ENCODE measurements at regions not wholly inside any gene's neighbourhood (a gene's known extent, or its start where the extent isn't known, plus 50 kb on each side); places are given as distances from the start of the nearest gene placed in this dataset.
A peak's percentile ranks its signal among the peaks of the same experiment; 100 is the strongest.

DNA sequence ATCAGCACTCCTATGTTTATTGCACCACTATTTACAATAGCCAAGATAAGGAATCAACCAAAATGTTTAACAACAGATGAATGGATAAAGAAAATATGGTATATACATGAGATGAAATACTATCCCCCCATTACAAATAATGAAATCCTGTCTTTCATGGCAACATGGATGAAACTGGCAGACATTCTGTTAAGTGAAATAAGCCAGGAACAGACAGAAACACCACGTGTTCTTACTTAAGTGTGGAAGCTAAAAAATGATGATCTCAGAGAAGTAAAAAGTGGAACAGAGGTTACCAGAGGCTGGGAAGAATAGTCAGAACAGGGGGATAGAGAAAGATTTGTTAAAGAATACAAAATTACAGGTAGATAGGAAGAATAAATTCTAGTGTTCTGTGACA, 113.7 kb upstream of the MDM1 start:
- H3K4me3 ChIP-seq (ENCODE audit: low read length), result no peak overlapping the region
- DNase-seq (ENCODE audit: low read depth, low spot score), result no peak

DNA sequence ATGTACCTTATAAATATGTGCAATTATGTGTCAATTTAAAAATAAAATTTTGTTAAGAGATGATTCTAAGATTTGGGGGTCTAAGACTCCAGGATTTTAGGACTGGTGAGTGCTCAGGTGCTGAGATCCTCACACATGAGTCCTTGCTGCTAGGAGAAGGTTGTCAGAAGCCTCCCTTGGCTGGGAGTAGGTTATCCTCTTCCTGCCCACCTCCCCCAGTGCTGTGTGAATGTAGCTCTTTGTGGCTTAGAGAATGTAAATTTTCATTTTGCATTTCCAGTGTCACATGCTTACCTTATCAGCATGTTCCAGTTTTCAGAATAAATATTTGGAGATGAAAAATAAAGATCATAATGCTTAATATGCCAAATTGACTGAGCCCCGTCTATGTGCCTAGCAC, 114.2 kb upstream of the MDM1 start:
- H3K4me3 ChIP-seq (ENCODE audit: low read length), result no peak overlapping the region
- DNase-seq (ENCODE audit: low read depth, low spot score), result no peak

DNA sequence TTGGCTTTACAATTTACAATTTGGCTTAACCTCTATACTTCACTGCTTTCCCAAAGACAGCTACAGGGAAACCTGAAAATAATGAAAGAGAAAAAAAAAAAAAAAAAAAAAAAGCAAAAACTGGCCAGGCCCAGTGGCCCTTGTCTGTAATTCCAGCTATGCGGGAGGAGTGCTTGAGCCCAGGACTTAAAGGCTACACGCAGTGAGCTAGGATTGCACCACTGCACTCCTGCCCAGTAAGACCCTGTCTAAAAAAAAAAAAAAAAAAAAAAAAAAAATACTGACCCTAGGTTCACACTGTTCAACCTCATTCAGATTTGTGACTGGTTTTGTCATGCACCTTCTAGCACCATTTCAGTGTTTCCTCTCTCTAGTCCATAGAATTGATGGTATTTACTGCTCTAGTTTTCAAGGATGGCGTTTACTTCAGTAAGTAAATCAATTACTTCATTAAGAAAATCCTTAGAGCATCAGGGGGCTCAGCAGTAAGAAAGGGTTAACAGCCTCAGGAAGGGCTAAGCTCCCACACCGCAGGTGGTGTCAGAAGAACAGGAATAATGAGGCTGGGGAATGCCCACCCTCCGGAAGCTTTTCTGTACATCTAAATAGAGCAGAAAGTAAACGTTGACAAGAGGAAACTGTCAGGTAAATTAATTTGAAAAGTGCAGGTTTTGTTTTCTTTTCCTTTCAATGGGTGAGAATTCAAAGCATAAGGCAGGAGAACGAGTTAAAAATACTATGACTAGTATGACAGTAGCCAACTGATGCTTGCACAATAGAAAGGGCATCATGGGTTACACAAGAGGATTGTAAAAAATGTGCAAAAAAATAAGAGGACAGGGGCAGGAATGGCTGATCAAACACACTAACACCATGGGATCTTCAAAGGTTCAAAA, 115.0 kb upstream of the MDM1 start:
- H3K4me3 ChIP-seq (ENCODE audit: low read length), result no peak overlapping the region
- DNase-seq (ENCODE audit: low read depth, low spot score), result no peak

DNA sequence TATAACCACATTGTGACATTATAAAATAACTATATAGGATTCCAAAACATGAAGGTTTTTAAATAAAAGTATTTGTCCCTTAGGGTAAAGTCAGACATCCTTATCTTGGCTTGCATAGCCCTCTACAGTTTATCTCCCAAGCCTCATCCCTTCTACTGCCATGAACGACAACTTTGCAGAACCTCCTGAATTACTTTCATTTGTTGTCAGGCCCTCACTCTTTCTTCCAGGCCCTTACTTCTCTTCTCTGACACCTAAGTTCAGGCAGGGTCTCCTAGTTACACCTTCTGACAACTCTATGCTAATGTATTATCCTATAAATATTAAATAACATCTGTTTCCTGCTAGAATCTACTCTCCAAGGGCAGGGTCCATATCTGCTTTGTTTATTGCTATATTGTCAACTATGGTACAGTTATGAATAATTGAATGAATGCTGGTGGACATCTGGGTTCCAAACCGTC, 115.7 kb upstream of the MDM1 start:
- H3K4me3 ChIP-seq (ENCODE audit: low read length), result no peak overlapping the region
- DNase-seq (ENCODE audit: low read depth, low spot score), result no peak

DNA sequence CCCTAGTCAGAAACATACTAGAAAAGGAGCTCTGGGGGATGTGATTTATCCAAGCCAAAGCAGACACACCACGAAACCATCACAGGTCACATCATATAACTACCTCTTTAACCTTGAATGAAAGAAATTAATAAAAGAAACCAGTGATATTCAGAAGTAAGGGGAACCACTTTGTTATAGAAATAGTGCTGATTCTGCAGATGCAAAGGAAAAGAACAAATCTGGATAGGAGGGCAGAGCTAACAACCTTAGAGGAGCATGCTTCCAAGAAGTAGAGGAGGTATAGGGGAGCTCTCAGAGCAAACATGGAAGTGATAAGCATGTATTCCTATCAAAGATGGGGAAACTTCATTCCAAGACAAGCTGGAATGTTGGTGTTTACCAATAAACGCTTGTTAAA, 117.0 kb upstream of the MDM1 start:
- no peak for DNase-seq (ENCODE audit: low read depth, low spot score)
- H3K4me3 ChIP-seq (ENCODE audit: low read length), result no peak overlapping the region

DNA sequence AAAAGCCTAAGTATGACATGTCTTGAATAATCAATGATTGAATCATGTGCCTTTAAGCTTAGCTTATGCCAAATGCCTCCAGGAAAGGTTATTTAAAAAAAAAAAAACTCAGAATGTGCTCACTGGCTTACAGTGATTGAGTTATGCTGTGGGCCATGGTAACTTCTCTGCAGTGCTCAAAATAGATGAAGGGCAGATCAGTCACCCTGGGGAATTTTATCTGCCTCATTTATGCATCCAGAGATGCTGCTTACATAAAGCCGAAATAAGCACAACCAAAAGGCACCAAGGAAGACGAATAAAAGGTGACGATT, 118.7 kb upstream of the MDM1 start:
- no peak for DNase-seq (ENCODE audit: low read depth, low spot score)
- peak overlapping the region; percentile 35 for H3K4me3 ChIP-seq (ENCODE audit: low read length)

DNA sequence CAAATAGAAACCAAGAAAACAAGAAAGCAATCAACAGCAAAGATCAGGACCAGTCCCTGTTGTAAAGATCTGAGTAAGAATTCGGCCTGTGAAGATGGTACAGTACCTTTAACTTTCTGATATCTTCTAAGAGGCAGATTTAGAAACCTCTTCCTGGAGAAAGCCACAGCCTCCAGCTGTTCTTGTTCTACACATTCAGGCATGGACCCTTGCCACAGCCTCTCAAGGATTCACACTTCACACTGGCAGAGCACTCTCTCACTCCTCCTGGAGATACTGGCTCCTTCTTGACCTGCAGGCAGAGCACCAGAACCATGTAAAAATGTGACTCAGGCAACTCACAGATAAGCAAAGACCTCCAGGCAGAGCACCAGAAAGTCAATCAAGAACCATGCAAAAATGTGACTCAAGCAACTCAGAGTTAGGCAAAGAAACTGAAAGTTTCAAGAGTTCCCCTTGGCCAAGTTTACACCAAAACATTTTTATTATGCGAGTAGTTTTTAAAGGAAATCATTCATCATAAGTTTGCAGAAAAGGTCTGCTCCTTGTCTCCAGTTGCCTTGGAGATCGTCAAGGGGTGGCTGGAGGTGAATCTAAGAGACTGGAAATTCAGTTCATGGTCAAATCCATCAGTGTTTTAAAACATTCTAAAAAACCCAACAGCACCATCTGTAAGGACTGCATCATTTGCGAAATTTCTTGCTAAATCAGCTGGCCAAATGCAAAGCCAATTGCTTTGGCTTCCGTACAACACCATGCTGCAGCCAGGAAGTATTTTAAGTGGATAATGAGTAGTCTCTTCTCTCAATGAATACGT, 119.3 kb upstream of the MDM1 start:
- peak; percentile 97 for DNase-seq (ENCODE audit: low read depth, low spot score)
- H3K4me3 ChIP-seq (ENCODE audit: low read length), result peak overlapping the region; percentile 35

DNA sequence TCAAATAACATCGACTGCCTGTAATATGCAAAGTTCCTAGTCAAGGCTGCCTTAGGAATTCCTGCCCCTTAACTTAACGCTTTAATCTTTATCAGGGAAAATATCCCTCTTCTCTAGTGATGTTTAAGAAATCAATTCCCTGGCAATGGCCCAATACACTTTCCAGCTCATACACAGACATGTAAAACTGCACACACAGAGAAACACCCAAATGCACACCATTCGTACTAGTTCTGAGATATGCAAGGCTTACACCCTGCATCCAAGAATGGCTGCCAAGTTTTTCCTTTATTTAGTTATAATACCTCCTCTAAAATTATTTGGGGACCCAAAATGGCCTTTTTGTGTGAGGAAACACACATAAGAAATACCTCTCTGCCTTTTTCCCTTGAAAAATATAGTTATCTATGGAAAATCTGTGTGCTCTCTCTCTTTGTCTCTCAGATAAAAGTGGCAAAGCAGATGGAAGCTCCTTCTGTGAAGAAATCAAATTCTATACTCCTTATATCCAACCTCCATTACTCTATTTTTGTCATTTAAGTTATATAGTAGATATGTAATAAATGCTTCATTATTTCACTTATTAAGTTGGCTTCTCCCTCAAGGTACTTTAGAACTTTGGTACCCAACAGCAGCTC, 120.0 kb upstream of the MDM1 start:
- DNase-seq (ENCODE audit: low read depth, low spot score), result no peak
- H3K4me3 ChIP-seq (ENCODE audit: low read length), result no peak overlapping the region

DNA sequence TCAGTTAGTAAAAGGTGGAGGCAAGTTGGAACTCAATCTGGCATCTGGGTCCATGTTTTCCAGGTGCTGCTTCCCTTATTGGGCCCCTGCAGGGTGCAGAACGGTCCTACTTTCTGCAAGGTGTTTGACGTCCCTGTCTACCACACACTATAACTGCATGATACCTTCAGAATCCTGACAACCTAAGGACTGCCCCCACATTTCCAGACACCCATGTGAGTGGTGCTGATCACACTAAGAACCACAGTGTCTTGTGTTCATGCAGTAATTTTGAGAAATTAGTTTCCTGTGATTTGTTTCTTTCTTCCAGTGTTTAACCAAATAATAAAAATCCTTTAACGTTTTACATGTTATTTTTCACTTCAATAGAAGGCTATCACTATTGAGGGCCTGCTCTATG, 121.1 kb upstream of the MDM1 start:
- no peak for DNase-seq (ENCODE audit: low read depth, low spot score)
- H3K4me3 ChIP-seq (ENCODE audit: low read length), result no peak overlapping the region

DNA sequence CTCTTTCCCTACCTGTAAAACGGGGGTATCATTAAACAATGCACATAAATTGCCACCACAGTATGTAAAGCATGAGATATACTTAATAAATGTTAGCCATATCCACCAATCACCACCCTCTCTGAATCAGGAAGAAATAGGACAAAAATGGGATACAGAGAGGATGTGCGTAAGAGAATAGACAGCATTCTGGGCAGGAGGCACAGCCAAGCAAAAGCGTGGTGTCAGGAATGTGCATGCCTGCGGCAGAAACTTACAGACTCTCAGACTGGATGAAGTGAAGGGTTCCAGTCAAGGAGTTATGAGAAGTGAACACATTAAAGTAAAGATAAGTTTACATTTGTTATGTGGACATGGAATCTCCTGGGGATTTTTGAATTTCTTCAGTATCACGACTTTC, 121.7 kb upstream of the MDM1 start:
- DNase-seq (ENCODE audit: low read depth, low spot score), result no peak
- H3K4me3 ChIP-seq (ENCODE audit: low read length), result no peak overlapping the region

DNA sequence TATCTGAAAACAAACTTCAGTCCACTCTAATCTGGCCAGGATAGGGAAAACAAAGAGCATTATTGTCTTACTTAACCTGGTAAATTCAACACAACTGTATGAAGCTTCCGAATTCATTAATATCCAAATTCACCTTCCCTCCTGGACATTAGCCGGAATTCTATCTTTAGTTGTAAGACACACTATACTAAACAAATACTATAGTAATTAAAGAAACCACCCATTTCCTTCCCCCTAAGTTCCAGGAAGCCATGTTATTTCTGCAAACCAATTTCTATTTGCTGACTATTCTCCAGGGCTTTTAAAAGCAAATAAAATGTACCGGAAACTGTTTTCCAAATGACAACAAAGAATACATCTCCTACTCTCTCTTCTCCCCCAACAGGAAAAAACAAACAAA, 122.7 kb upstream of the MDM1 start:
- no peak for DNase-seq (ENCODE audit: low read depth, low spot score)
- no peak overlapping the region for H3K4me3 ChIP-seq (ENCODE audit: low read length)

DNA sequence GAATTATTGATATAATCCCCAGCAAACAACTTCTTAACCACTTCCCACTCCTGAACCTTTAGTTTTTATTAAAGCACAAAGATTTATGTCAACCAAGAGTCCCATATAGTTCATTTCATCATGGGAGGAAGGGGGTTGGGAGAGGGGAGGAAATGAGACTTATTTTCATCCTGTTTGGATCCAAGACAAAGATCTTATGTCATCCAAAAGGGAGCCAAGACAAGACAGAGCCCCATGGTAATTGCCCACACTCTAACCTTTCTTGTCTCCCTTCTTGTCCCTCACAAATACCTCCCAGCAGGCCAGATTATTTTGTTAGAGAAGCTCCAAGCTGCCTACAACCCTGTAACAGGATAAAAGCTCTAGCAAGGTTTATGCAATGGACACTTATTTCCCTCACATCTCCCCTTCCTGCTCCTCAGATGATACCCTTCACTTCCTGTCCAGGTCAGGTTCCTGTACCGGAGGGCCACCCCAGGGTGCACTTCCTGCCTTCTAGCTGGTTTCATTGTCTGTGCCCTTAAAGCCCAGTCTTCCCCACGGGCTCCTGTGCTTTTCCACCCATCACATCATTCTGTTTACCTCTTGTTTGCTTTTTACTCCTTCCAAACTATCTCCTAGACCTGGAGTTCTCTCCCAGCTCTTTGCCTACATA, 123.7 kb upstream of the MDM1 start:
- DNase-seq (ENCODE audit: low read depth, low spot score), result no peak
- no peak overlapping the region for H3K4me3 ChIP-seq (ENCODE audit: low read length)

DNA sequence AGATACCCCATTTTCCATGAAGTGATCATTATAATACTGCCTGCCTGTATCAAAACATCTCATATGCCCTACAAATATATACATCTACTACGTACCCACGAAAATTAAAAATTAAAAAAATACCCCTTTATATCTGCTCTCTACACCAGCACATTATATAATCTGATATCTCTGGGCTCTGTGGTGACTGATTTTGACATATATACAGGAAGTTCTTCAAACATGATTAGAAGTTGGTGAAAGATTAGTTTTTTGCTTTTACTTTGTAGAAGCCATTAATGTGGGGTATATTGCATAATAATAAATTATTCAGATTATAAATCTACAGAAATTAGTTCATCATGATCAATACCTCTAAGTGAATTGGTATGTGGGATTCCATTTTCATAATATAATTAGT, 126.7 kb upstream of the MDM1 start:
- DNase-seq (ENCODE audit: low read depth, low spot score), result no peak

DNA sequence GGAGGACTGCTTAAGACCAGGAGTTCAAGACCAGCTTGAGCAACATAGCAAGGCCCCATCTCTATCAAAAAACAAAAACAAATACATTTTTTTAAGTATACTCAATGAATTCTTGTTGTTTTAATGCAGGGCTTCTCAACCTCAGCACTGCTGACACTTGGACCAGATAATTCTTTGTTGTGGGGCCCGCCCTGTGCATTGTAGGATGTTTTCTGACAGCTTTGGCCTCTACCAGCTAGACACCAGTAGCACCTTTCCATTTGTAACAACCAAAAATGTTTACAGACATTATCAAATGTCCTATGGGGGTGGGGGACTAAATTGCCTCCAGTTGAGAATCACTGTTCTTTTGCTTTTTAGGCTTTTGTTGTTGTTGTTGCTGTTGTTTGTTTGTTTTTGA, 128.1 kb upstream of the MDM1 start:
- H3K4me3 ChIP-seq (ENCODE audit: low read length), result no peak overlapping the region

More for the DNA sequence above, 126.7 kb upstream of the MDM1 start:
- no peak overlapping the region for H3K4me3 ChIP-seq (ENCODE audit: low read length)

DNA sequence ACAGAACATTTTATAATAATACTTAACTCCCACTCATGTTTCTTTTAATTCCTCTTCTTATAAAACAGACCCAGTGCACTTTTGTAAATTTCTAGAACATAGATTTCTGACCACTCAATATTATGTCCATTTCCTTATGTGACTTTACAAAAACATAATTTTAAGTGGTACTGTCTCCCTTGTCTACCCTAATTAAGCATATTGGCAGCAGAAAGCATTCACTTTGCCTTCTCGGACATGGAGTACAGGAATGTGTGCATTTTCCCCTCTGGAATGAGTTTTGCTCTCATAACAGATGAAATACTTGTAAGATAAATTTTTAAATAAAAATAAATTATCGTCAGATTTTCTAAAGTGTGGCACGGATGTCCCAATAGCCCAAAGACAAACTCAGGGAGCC, 129.5 kb upstream of the MDM1 start:
- no peak for DNase-seq (ENCODE audit: low read depth, low spot score)
- no peak overlapping the region for H3K4me3 ChIP-seq (ENCODE audit: low read length)

More for the DNA sequence above, 128.1 kb upstream of the MDM1 start:
- no peak for DNase-seq (ENCODE audit: low read depth, low spot score)

DNA sequence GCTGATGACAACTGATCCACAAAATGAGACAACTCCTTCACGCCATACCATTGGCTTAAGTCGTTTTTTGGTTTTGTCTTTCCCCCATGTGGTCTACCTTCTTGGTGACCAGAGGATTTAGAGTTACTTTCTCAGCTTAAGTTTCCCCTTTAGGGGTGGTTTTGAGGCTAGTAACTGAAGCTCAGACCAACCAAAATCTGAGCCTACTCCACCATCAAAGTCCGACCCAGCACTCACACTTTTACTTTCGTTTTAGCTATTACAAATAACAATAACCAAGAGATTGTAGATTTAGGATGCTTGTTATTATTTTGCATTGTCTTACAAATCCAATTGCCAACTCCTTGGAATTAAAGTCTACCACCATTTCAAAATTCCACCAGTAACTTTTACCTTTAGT, 130.6 kb upstream of the MDM1 start:
- H3K4me3 ChIP-seq (ENCODE audit: low read length), result peak overlapping the region; percentile 38
- no peak for DNase-seq (ENCODE audit: low read depth, low spot score)

DNA sequence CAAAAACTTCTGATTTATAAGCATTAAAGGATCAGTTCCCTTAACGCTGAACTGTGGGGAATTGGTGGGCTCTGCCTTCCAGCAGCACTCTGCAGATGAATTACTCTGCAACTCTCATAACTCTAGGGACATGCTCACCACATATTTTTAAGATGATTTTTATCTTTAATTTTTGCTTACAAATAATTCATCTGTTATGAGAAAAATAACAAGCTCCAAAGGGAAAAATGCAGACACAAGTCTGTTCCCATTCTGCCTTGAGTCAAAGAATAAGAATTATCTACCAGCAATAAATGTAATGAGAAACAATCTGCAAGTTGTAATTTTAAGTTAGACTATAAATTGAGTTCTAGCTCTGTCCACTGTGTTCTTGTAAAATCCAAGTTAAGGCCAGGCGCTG, 133.1 kb upstream of the MDM1 start:
- H3K4me3 ChIP-seq (ENCODE audit: low read length), result no peak overlapping the region
- DNase-seq (ENCODE audit: low read depth, low spot score), result no peak

DNA sequence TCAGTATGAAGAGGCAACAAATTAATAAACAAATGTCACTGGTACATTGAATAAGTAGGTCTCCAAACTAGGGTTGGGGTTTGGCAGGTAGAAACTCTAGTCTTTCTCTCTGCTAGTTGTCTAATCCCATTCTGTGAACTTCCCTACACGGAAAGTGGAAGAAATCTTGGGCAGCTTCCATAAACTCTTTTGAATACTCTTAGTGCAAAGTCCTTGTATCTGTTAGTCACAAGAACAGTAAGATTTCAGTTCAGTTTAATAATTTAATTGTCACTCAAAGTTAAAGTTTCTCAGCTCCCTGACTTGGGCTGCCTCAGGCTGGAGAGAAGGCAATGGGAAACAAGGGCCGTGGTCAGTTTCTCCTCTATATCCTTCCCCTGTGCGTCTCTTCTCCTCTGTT, 135.4 kb upstream of the MDM1 start:
- no peak for DNase-seq (ENCODE audit: low read depth, low spot score)
- no peak overlapping the region for H3K4me3 ChIP-seq (ENCODE audit: low read length)

DNA sequence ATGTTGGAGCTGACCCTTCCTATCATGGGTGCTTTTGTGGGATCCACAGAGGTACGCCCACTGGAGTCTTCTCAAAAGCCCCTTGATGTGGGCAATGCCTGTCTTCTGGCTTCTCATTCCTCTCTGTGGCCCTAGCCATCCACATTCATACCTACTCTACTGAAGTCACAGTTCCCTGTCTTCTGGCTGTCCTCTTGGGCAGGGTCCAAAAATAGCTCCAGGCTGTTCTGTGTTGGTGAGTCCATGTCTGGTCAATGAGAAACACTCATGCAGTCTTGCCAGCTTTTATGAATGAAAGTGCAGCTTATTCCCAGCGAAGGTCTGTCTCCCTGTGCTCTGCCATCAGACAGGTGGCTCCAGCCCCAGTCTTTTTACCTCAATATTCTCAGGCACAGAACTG, 135.9 kb upstream of the MDM1 start:
- no peak overlapping the region for H3K4me3 ChIP-seq (ENCODE audit: low read length)
- DNase-seq (ENCODE audit: low read depth, low spot score), result no peak

DNA sequence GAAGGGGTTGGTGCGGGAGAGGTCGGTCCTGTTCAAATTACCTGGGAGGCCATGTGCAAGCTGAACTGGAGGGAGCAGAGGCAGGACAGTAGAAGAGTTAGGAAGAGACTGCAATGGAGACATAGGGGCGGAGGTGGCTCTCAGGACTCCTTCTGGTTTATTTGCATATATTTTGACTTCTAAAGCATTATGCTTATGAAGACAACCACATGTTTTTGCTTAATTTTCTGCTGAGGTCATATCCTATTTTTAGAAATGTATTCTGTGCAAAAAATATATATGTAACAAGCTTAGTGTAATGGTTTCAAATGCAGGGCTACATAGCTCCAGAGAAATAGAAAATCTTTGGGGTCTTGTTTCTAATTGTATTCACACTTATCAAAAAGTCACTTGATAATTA, 137.0 kb upstream of the MDM1 start:
- DNase-seq (ENCODE audit: low read depth, low spot score), result no peak
- H3K4me3 ChIP-seq (ENCODE audit: low read length), result no peak overlapping the region

Measured in Jurkat, Clone E6-1 (cell line).